NOMO-1 treated with DMSO at 0.1 percent for 48 hours (cell line): ENCODE measurements at regions not wholly inside any gene's neighbourhood (a gene's known extent, or its start where the extent isn't known, plus 50 kb on each side); places are given as distances from the start of the nearest gene placed in this dataset.
"Not testable (repeated sequence)": the region's sequence is repeated elsewhere in the genome, so short reads cannot be mapped to it uniquely, and the experiment has no call there.

Experiments used
- DNase-seq: peaks from one replicate; lab custom pipeline; 2025; ENCODE audit not compliant: unreplicated experiment; lab: John Stamatoyannopoulos, UW

- no peak for DNase-seq
Observed at GRCh38 chr13:83008212-83008929, 873.9 kb downstream of the SLITRK1 start.

GRCh38 chr13:83007226-83007625, 875.0 kb downstream of the SLITRK1 start:
- DNase-seq: peak; percentile 50

DNA sequence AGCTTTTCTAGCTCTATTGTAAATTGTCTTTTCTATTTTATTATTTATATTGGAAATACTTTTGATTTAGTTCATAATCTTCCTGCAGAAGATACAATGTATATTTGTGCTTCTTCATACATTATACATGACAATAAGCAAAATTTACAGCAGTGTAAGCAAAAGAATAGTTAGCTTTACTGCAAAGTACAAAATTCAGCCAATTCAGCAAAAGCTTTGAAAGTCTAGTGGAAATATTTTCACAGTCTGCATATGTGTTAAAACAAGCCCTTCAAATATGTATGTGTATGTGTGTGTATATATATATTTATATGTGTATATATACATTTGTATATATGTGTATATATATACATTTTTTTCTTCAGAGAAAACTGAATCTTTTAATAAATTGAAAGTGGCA, 879.1 kb downstream of the SLITRK1 start:
- DNase-seq: no peak

GRCh38 chr13:82993417-82993816, 888.9 kb downstream of the SLITRK1 start:
- DNase-seq: no peak

DNA sequence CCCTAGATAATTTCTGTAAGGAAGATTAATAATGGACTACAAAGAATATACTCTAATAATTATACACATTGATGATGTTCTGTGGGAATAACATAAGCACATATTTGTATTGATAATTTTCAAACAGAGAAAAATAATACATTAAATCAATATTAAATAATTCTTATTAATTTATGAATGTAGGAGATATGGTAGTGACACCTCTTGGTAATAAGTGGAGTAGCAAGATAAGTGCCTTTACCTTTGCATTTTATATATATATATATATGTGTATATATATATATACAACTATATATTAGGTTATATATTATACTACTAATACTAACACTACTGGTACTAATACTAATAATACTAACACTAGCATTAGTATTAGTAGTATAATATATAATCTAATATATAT, 905.8 kb downstream of the SLITRK1 start:
- DNase-seq: no peak

DNA sequence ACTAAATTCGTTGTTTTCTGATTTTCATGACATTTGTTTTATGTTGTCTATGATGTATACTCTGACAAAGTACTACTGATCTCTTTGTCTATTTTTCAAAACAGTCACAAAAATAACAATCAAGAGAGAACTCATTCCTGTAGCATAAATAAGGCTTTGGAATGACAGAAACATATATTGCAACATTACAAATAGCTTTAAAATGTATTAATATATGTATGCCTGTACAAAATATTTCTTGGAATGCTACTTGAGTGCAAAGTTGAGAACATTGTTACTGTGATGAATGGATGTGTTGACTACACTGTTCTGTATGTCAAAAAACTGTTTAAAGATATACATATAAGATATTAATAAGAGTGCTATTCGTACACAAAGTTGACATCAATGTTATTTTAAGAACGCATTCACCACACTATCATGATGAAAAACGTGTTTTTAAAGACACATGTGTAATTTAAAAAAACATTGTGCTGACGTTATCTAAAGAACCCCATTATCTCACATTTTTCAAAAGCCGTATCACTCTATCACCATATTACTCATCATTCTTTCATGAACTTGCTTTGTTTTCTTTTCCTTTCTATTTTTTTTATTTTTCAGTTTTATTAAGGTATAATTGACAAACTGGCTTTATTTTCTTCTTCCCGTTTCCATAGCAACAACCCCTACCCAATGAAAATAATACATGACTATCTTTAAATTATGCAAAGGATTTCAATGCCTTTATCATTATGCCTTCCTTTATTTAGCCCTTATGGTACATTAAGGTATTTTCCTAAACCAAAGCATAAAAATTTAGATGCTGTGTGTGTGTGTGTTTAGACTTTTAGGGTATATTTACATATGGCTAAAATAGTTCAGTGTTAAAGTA, 918.8 kb downstream of the SLITRK1 start:
- no peak for DNase-seq

DNA sequence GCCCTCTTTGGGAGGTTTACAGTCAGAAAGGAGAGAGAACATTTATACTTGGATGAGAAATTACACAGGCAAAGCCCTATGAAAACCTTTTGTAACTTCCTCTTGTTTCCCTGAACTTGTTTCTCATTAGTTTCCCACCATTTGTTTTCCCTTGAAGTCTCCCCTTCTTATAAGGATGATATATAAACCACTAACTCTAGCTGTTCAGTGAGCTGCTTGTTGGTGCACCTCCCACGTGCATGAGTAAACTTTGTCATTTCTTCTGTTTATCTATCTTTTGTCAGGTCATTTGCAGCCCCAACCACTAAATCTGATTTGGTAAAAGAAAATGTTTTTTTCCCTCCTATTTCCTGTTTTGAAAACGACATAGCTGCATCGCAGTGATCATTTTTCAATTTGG, 919.9 kb downstream of the SLITRK1 start:
- no peak for DNase-seq

DNA sequence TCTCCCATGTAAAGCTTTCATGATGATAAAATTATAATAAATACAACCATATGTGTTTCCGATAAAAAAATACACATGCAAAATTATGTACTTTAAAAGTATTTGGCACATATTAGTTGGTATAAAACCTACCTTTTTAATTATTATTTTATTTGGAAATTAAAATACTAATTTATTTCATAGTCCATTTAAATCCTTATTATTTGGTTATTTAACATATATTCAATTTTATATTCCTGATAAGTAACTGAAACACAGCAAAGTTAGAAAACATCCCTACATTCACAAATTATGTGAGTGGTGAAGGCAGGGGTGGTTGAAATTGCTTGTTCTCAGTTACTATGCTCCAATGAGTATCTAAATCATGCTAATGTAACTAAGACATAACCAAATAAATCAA, 920.5 kb downstream of the SLITRK1 start:
- no peak for DNase-seq

- DNase-seq: not testable (repeated sequence)
Observed at GRCh38 chr13:82952336-82952735, 929.9 kb downstream of the SLITRK1 start.

- DNase-seq: no peak
Observed at GRCh38 chr13:82947683-82948082, 934.6 kb downstream of the SLITRK1 start.

- no peak for DNase-seq
Observed at GRCh38 chr13:82947191-82947621, 935.1 kb downstream of the SLITRK1 start.

DNA sequence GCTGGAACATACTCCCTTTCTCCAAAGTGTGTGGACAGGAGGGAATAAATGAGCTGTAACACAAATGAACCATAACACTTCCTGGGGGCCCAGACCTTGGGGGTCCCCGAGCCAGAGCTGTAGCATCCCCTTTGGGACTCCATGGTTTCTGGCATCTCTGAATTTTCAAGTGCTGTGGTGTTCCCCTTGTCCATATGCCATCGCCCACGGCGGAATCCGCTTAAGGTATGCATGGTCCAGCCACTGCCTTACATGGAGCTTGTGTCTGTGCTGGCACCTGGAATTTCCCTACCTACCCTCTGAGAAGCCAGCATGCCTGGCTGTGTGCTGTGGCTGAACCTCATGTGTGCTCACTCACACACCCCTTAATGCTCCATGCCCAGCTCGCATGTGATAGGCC, 943.6 kb downstream of the SLITRK1 start:
- no peak for DNase-seq

DNA sequence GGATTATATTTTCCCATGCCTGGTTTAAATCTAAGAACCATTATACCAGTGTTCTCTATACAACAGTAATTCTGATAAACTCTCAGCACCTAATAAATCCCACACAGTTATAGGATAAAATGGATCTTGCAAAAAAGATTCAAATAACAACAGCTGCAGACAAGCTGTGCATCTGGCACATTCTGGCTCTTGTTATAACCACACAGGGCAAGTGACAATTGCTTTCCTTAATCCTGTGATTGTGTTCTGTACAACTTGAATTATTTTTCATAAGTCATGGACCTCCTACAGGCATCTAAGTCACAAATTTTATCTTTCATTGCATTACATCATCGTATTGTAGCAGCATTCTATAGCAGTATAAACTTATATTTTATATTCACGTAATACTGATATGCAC, 948.3 kb downstream of the SLITRK1 start:
- no peak for DNase-seq

DNA sequence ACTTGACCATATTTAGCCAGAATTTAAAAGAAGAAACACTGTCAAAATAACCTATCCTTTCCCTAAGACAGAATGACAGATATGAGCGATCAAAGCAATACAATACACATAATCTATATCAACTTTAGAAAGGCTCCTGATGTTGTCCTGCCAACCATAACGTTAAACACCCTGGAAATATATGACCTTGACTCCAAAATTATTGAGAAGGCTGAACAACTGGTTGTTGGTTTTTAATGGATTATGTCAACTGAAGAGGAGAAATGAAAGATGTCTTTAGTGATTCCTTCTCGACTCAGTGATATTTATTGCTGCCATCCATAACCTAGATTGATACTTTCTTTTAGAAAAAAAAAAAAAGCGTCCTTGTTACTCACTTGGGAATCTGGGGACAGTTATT, 957.2 kb downstream of the SLITRK1 start:
- DNase-seq: no peak

GRCh38 chr13:82917984-82918383, 964.3 kb downstream of the SLITRK1 start:
- DNase-seq: no peak

- no peak for DNase-seq
Observed at GRCh38 chr13:82912564-82912963, 969.7 kb downstream of the SLITRK1 start.

- no peak for DNase-seq
Observed at GRCh38 chr13:82905071-82905470, 977.2 kb downstream of the SLITRK1 start.

GRCh38 chr13:82900453-82900852, 981.8 kb downstream of the SLITRK1 start:
- DNase-seq: no peak

- DNase-seq: no peak
Observed at GRCh38 chr13:82898586-82898985, 983.7 kb downstream of the SLITRK1 start.

DNA sequence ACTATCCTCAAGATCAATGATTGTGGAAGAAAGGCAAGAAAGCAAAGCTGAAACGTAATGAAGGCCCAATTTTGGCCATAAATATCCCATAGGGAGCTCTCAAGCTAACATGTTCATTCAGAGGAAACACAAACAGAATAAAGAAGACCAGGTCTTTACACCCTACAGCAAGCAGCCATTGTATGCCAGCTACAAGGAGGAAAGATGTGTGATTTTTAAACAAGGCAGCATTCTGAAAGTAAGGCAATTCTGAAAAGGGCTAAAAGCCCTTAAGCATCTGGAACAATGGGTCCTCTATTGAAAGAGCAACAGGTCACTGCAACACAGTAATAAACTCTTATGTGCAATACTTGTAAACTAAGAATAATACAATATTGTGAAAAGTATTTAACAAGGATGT, 1002.4 kb downstream of the SLITRK1 start:
- DNase-seq: no peak

GRCh38 chr13:82878536-82878935, 1003.7 kb downstream of the SLITRK1 start:
- no peak for DNase-seq

DNA sequence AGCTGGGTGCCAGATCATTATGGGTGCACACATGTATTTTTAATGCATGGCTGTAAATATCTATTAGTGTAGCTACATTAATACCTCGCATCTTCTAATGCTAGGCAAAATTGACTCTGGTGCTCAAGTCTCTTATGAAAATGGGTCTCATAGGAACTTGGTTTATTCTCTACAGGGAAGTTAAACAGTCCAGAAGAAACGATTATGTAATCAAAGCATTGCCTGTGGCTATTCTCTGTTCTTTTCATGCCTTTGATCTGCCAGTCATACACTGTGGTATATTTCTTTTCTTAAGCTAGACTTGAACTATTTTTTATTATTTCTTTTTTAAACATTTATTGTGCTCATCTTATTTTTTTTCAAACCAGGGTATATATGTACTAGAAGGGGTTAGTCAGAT, 1015.0 kb downstream of the SLITRK1 start:
- DNase-seq: no peak
